HG02938 (cell line): ENCODE measurements at regions not wholly inside any gene's neighbourhood (a gene's known extent, or its start where the extent isn't known, plus 50 kb on each side); places are given as distances from the start of the nearest gene placed in this dataset.

Experiments
- ATAC-seq: cut with Tn5 transposase; IDR thresholded peaks from one replicate; pipeline ENCODE4 v1.9.1; 2021; ENCODE audit warnings: mild to moderate bottlenecking, moderate library complexity; ENCODE audit not compliant: unreplicated experiment

GRCh38 chr4:106687026-106687425 lies 318.4 kb upstream of the GIMD1 start:
- no peak for ATAC-seq

- no peak for ATAC-seq
Observed at GRCh38 chr4:106681381-106681921, 312.9 kb upstream of the GIMD1 start.

GRCh38 chr4:106679063-106679462 lies 310.5 kb upstream of the GIMD1 start:
- ATAC-seq = no peak

- no peak for ATAC-seq
Observed at GRCh38 chr4:106677213-106677612, 308.6 kb upstream of the GIMD1 start.

GRCh38 chr4:106676173-106676921 lies 307.8 kb upstream of the GIMD1 start:
- ATAC-seq = no peak

- no peak for ATAC-seq
Observed at GRCh38 chr4:106671716-106672115, 303.1 kb upstream of the GIMD1 start.

- no peak for ATAC-seq
Observed at GRCh38 chr4:106670976-106671375, 302.4 kb upstream of the GIMD1 start.

GRCh38 chr4:106659371-106659770 lies 290.8 kb upstream of the GIMD1 start:
- ATAC-seq = no peak

GRCh38 chr4:106652095-106652494 lies 283.5 kb upstream of the GIMD1 start:
- ATAC-seq = no peak

GRCh38 chr4:106650701-106651100 lies 282.1 kb upstream of the GIMD1 start:
- no peak for ATAC-seq

GRCh38 chr4:106647451-106647850 lies 278.9 kb upstream of the GIMD1 start:
- ATAC-seq = no peak

GRCh38 chr4:106629268-106629625 lies 260.7 kb upstream of the GIMD1 start:
- ATAC-seq = no peak

GRCh38 chr4:106628586-106629267 lies 260.1 kb upstream of the GIMD1 start:
- ATAC-seq = no peak

GRCh38 chr4:106627051-106627450 lies 258.5 kb upstream of the GIMD1 start:
- no peak for ATAC-seq

- ATAC-seq = no peak
Observed at GRCh38 chr4:106624671-106625070, 256.1 kb upstream of the GIMD1 start.

- ATAC-seq = no peak
Observed at GRCh38 chr4:106618956-106619355, 250.4 kb upstream of the GIMD1 start.

GRCh38 chr4:106615961-106616360 lies 247.4 kb upstream of the GIMD1 start:
- no peak for ATAC-seq

- ATAC-seq = no peak
Observed at GRCh38 chr4:106615410-106615945, 246.9 kb upstream of the GIMD1 start.

GRCh38 chr4:106614441-106614840 lies 245.9 kb upstream of the GIMD1 start:
- no peak for ATAC-seq

GRCh38 chr4:106609917-106610316 lies 241.3 kb upstream of the GIMD1 start:
- no peak for ATAC-seq

- no peak for ATAC-seq
Observed at GRCh38 chr4:106607558-106607957, 239.0 kb upstream of the GIMD1 start.
